Activated CD4-positive, alpha-beta T cell treated with anti-CD3 and anti-CD28 coated beads for 24 hours (primary cell): ENCODE measurements at regions not wholly inside any gene's neighbourhood (a gene's known extent, or its start where the extent isn't known, plus 50 kb on each side); places are given as distances from the start of the nearest gene placed in this dataset.
"Not testable (repeated sequence)": the region's sequence is repeated elsewhere in the genome, so short reads cannot be mapped to it uniquely, and the experiment has no call there.

Experiments used
- DNase-seq, 2 donors: peaks; one replicate each; pipeline ENCODE4 v3.0.0-alpha.2; 2020; ENCODE audit warnings: low read depth in 2 of 2

DNA sequence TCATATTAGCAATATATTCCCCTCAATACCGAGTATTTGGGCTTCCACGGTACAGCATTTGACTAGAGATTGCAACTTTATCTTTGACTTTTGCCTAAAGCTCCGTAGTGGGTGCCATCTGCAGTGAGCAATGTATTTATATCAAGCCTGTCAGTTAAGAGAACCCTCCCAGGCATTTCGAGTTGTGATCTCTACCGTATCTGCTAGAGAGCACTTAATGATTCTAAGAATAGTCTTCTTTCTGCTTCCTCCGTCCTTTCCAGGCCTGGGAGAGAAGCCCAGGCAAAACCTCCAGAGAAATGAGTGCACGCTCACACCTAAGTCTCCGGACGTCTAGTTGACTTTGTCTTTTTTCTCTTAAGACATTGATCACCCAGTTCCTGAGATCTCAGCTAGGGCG is 210.6 kb downstream of the KLF6 start:
- no peak for DNase-seq

DNA sequence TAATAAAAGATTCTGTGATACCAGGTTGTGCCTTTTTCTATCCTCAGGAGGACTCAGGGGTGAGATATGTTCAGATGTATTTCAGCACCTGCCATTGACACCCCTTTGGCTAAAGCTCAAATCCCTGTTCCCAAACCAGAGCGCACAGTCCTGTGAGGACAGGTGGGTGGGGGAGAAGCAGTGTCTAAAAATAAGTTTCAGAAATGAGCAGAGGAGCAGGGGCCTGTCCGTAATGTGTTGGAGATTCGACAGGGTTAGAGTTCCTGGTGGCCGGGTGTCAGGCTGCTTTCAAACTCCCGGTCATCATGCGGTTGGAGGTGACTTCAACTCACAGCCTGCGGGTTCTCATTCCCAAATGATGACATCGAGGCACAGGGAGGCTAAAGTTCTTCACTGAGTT is 211.5 kb downstream of the KLF6 start:
- no peak for DNase-seq

DNA sequence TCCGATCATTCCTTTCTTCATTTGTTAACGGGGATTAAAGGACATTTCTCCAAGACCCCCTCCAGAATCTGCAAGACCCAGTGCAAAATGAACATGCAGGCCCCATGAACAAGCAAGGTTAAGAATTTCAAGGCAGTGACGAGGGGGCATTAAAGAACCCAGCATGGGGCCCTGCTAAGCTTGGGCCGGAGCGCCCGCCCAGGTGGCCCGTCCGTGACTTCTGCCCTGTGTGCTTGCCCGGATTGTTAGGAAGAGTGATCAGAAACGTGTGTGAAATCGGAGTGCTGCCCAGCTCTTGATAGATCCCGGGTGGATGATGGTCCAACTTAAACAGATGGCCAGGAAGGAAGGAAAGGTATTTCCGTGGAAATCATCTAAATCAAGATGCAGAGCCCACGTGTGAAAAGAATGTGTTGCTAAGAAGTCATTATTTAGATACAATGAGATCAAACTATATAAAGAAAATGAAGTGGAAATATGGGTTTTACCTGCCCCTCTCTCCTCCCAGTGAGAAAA is 213.6 kb downstream of the KLF6 start:
- DNase-seq: no peak

DNA sequence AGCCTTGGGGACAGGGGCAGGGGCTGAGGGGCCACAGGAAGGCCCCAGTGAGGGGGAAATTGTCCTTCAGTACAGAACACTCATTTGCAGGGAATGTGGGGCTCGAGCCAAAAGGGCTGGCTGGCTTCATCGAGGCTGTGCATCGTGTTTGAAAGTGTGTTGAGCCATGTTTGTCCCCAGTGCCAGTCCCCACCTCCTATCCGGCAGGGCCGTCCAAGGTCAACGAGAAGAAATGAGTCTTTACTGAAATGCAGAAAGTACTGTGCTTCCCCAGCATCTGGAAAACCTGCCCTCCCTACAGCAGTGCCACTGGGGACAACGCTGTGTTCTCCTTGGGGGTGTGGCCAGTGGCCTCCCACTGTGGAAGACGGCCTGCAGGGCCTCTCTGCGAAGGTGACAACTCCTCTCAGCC is 214.1 kb downstream of the KLF6 start:
- no peak for DNase-seq

DNA sequence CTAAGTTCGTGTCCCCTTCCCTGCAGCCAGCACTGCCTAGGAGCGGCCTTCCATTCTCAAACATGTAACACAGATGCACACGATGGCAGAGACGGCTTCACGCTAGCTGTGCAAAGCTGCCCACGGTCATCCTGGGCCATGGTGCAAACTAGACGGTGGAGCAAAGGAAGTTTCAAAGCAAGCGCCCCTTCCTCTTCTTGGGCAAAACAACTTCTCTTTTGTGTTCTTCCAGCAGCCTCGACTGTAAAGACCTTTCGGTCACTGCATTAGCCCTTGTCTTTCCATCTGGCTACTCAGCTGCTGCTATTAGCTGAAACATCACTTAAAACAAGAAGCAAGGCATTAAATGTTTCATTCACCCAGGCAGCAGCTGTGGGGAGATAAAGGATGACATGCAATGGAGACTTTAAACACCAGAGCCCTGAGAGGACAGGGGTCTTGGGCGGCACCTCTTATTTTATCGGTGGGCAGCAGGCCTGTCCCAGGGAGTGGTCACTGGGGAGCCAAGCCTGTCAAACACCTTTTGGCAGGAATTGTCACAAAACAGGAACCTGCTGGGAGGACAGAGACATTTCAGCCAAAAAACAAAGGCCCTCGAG is 214.8 kb downstream of the KLF6 start:
- DNase-seq: no peak

DNA sequence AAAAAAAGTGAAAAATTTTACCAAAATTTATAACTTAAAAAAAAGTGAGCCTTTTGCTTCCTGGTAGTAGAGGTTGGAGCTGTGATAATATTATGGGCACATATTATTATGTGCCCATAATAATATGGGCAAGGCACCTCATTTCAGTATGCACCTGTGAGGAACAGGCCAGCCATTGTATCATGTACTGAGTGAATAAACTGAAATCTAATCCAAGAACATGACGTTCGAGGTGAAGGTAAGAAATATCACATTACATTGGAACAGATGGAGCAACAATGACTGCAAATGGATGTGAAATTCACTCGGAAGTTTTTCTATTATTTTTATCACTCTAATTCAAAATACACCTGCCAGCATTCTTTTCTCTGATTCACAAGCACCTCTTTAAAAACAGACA is 216.0 kb downstream of the KLF6 start:
- no peak for DNase-seq

DNA sequence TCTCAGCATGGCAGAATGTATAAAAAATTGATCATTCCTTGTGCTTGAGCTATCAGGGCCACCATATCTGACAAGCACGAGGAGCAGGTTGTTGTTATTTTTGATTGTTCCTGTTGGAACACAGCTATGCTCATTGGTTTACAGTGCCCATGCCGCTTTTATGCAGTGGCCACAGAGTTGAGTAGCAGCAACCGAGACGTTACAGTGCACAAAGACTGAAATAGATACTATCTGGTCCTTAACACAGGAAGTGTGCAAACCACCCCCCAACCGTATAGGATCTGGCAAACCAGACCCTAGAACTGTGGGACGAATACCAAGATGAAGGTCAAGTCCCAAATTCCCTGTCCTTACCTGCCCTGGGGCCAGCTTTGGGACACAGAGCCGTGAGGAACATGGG is 216.6 kb downstream of the KLF6 start:
- DNase-seq: no peak

DNA sequence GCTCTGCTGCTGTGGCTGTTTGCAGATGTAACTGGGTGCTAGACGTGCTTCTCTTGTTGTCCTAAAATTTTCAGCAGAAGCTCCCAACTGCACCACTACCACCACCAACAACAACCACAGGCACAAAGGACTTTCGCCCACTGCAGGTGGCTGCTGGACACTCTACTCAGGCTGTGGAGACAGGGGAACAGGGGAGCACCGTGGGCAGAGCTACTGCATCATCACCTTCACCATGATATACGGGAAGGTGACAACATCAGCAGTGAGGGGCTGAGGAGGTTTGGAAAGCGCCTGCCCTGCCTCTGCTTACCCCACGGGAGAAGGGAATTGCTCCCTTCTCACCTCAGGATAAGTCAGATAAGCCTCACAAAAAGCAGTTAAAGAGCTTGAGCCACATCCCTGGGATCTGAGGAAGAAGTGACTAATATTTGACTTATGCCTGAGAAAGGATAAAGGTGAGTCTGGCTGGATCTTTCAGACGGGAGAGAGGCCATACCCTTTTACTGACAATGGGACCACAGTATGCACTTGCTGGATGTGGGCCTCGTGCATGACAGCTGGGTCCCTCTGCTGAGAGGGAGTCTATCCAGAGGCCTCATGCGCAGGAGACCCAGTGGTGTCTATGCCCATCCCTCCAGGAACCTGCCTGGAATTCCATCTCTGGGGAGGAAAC is 217.6 kb downstream of the KLF6 start:
- DNase-seq: no peak

DNA sequence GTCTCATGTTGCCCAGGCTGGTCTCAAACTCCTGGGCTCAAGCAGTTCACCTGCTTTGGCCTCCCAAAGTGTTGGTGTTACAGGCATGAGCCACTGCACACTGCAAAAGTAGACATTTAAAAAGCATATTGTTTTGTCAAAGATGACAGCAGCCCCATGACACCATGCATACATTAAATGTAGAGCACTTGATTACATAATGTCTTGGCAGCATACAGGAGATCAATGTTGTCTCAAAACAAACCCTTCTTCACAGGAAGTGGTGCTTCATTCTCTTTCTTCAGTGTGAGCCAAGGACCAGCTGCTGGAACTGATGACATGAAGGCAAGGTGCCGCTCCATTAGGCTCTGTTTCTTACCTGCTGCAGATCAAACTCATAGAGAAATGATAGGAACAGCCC is 218.4 kb downstream of the KLF6 start:
- no peak for DNase-seq

DNA sequence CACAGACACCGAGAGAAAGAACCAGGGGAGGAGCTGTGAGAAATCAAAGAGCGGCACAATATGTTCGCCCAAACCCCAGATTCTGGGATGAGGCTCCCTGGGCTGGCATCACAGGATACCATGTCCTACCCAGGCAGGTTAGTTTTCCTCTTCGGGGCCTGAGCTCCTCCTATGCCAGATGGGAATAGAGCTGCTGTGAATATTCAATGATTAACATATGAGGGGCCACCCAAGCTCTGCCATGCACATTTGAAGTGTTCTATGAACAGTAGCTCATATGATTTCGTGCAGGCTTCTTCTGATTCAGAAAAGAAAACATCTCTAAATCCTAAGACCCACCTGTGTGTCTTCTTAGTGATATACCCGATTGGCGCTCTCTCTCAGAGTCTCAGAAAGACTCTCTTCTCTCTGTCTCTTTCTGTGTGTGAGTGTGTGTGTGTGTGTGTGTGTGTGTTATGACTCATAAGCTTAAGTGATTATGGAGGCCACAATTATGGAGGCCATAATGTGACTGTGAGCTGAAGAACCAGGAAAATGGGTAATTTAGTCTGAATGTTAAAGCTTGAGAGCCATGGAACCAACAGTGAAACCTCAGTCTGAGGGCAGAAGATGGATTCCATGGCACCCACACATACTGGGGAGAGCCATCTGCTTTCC is 220.5 kb downstream of the KLF6 start:
- DNase-seq: no peak

DNA sequence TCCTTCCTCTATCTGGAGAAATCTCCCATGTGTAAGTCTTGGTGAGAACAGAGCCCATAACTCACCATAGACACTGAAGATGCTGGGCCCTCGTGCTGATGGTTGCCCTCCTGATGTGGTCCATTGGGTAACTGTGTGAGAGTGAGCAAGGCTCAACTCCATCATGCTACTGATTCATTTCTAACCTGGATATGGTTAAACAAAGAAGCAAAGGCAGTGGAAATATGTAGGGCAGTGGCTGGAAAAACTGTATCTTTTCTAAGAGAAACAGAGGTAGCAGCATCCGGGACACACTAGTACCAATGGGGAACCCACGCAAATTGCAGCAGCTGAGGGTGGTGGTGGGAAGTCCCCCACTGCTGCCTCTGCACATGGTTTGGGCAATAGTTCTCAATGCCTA is 221.7 kb downstream of the KLF6 start:
- DNase-seq: peak in 1 of 2 donors; percentile 25

DNA sequence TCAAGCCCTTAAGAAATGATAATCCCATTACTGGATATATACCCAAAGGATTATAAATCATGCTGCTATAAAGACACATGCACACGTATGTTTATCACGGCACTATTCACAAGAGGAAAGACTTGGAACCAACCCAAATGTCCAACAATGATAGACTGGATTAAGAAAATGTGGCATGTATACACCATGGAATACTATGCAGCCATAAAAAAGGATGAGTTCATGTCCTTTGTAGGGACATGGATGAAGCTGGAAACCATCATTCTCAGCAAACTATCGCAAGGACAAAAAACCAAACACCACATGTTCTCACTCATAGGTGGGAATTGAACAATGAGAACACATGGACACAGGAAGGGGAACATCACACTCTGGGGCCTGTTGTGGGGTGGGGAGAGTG is 224.4 kb downstream of the KLF6 start:
- DNase-seq: not testable (repeated sequence)

DNA sequence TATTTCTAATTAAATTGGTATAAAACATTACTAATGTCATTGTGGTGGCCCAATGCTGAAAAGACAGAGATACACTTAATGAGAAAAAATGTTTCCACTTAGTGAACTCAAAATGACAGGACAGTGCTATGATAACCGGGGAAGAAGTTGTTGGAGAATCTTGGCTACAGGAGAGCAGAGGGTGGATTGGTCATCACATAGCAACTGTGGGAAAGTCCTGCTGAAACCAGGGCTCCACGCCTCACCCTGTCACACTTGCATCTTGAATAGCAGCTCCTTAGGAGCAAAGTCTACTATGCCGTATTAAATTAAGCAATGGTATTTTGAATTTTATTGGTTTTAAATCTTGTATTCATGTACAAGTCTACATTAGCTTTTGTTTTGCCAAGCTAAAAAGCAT is 225.5 kb downstream of the KLF6 start:
- no peak for DNase-seq

DNA sequence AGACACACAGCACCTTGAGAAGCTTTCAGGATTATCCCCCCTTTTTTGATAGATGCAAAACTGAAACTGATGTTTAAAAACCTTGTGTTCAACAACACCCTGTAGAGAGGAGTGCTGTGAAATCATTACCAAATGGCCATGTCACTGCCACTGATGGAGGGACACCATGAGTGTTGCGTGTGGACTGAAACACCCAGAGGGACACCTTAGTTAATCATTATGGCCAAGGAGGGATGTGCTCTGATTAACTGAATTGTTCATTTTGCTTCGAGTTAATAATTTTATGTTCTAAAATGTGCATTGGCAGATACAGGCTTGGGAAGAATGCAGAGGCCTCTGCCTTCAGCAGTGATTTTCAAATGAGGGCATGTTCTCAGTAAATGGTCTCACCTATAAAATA is 226.0 kb downstream of the KLF6 start:
- no peak for DNase-seq

DNA sequence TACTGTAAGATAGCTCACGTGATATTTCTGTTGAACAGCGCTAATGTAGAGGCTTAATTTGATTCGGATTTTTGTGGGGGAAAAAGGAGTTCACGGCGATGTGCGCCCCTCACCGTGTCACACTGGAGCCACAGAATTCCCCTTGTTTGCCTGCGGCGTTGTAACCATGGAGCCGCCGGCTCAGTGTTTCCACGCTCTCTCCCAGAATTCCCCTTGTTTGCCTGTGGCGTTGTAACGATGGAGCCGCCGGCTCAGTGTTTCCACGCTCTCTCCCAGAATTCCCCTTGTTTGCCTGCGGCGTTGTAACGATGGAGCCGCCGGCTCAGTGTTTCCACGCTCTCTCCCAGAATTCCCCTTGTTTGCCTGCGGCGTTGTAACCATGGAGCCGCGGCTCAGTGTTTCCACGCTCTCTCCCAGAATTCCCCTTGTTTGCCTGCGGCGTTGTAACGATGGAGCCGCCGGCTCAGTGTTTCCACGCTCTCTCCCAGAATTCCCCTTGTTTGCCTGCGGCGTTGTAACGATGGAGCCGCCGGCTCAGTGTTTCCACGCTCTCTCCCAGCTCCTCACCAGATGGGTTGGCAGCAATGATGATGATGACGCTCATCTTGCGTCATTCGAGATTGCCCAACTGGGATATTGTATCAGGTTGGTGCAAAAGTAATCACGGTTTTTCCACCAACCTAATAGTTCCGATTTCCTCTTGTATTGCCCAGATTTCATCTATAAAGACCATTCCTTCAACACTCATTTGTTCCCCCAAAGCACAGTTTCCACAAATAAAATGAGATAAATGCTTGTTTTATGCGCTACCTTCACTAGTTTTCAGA is 228.6 kb downstream of the KLF6 start:
- DNase-seq: not testable (repeated sequence)

DNA sequence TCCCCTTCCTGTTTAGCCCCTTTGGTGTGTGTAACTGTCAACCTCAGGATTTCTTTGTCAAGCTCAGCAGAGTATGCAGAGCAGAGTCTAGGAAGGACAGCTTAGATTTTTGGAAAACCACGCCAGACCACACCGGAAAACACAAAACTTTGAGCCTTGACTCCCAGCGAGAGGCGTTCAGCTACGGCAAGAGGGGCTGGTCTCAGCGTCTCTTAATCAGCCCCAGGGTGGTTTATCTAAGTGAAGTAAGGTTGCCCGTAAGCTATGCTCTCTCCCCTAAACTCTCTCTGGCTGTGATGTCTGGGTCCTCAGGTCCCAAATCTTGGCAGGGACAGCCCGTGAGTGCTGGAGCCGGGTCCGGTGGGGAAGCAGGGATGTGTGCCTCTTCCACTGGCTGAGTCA is 230.9 kb downstream of the KLF6 start:
- DNase-seq: no peak

DNA sequence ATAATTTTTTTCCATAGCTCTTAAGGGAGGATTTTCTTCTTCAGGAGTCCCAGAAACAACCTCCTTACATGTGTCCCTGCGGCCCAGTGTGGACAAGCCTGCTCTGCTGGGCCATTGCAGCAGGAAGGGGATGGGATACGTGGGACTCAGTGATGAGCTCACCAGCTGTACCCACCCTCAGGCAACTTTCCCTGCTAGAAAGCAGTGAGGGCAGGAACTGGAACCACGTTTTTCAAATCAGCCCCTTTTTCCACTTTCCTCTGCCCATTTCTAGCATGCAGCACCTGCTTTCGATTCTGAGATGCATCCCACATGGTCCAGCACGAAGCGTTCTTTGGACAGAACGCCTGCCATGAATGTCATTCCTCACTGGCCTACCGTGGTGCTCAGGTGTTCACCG is 232.7 kb downstream of the KLF6 start:
- DNase-seq: no peak

DNA sequence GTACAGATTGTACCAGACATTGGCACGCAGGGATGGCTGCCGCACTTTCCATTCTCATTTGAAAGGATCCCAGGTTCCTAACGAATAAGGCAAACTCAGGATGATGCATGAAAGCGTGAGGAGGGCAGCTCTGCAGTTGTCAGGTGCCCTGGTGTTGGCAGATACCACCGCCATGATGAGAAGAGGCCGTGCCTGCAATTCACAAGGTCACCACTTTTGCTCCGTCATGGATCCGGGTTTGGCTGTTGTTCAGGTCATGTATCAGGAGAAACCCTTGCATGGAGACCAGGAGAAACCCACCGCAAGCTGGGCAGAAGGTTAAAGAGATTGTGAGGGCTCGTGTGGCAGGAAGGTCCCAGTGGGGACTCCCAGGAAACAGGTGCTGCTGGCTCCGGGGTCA is 233.2 kb downstream of the KLF6 start:
- DNase-seq: no peak

DNA sequence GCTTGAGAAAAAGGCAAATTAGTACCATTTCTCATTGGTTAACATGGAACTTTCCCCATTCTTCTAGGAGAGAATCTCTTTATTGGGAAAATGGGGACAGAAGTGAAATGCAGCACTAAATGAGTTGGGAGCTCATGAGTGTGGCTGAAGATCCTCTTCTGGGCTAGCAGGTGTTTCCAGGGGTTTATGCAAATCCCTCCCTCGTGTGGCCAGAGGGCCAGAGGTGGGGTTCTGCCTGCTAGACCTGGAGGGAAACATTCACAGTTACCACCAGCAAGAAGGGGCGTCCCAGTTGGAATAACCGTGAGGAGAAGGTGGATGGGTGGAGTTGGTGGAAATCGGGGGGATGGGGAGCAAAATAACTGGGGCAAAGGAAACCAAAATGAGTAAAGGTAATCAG is 235.9 kb downstream of the KLF6 start:
- DNase-seq: no peak

DNA sequence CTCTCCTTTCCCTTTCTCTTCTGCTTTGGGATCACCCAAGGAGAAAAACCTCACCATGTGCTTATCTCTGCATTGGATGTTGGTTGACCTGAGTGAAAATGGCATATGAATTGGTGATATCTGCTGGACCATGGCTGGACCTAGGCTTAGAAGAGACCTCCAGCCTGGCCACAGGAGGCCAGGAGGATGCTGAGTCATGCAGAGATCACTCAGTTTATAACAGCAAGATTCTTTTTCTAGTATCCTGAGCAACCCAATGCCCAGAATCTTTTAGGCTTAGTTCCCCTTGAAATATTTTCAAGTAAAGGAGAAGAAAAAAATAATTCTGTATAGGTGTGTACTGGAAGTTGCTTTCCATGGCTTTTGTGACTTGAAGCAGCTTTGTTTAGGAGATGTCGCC is 236.3 kb downstream of the KLF6 start:
- no peak for DNase-seq

DNA sequence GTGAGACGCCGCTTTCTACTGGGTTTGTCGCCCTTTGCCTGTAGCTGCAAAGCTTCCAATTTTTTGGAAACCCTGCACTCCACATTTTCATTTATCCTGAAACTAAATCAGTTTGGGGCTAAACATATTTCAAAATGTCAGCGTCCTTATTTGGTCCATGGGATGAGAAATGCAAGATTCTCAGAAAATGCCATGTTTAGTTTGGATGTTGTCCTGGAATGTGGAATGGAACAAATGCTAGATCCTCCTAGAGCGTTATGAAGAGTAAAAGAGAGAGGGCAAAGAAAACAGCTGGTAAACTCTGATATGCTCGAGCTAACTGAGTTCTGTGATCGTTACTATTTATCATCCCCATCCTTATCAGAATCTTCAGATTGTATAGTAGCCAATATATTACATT is 236.9 kb downstream of the KLF6 start:
- DNase-seq: no peak

DNA sequence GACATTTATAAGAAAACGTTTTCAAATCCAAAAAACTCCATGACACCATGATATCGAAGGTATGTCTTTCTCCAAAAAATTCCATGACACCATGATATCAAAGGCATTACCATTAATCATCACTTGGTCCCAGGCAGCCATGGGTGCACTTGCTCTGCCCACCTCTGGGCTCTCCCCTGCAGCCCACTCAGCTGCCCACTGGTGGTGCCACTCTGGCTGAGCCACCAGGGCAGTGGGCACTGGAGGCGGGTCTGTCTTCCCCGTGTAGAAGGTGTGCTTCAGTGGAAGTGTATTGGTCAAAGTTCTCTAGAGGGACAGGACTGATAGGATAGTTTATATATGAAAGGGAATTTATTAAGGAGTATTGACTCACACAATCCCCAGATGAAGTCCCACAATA is 240.4 kb downstream of the KLF6 start:
- DNase-seq: no peak
